HL-60 (cell line): ENCODE measurements at regions not wholly inside any gene's neighbourhood (a gene's known extent, or its start where the extent isn't known, plus 50 kb on each side); places are given as distances from the start of the nearest gene placed in this dataset.

Experiments used
- DNase-seq, 2 experiments: peaks; one replicate each; pipeline ENCODE4 v3.0.0-alpha.2; 2010 to 2020; ENCODE audit warnings: low read depth in 1 of 2, low spot score in 1 of 2
- H3K27ac ChIP-seq: fragments of 250-450 bp; sonication (Bioruptor Pico); replicated peaks from 2 replicates; pipeline ENCODE4 v1.5.1; 2020; ENCODE audit warnings: mild to moderate bottlenecking, moderate library complexity
- H3K27me3 ChIP-seq: fragments of 250-450 bp; sonication (Bioruptor Pico); 2 replicates; pipeline ENCODE4 v1.5.1; 2021; ENCODE audit warnings: mild to moderate bottlenecking, moderate library complexity; ENCODE audit not compliant: insufficient read depth, poor library complexity, severe bottlenecking
- H3K4me3 ChIP-seq: replicated peaks from 2 replicates; pipeline ENCODE4 v1.5.1; 2011; ENCODE audit warnings: mild to moderate bottlenecking, control low read depth, low read length; ENCODE audit not compliant: insufficient read depth
- CTCF ChIP-seq: IDR thresholded peaks from one replicate; pipeline ENCODE4 v1.5.1; 2011; ENCODE audit warnings: low read length, control low read depth, inconsistent platforms; ENCODE audit not compliant: insufficient read depth
- GABPA ChIP-seq: IDR thresholded peaks from 2 replicates; pipeline ENCODE4 v1.6.1; 2012; ENCODE audit warnings: low read depth
- POLR2AphosphoS5 ChIP-seq: IDR thresholded peaks from 2 replicates; pipeline ENCODE4 v1.6.1; 2012; ENCODE audit warnings: low read depth
- REST ChIP-seq: IDR thresholded peaks from 2 replicates; pipeline ENCODE4 v1.6.1; 2012; ENCODE audit warnings: low read depth; ENCODE audit not compliant: insufficient replicate concordance
- SPI1 ChIP-seq: IDR thresholded peaks from 2 replicates; pipeline ENCODE4 v1.6.1; 2012; ENCODE audit warnings: low read depth, mild to moderate bottlenecking, borderline replicate concordance

- DNase-seq, result no peak
- TF ChIP-seq CTCF (no peak), REST (no peak), GABPA (no peak), POLR2AphosphoS5 (no peak), SPI1 (no peak)
- Histone ChIP-seq H3K4me3 (no peak overlapping the region), H3K27ac (no peak overlapping the region), H3K27me3 (no peaks in the 10 kb centered on the region)
These were observed 137.2 kb upstream of the GPC1 start for GRCh38 chr2:240298117-240298790.

DNA sequence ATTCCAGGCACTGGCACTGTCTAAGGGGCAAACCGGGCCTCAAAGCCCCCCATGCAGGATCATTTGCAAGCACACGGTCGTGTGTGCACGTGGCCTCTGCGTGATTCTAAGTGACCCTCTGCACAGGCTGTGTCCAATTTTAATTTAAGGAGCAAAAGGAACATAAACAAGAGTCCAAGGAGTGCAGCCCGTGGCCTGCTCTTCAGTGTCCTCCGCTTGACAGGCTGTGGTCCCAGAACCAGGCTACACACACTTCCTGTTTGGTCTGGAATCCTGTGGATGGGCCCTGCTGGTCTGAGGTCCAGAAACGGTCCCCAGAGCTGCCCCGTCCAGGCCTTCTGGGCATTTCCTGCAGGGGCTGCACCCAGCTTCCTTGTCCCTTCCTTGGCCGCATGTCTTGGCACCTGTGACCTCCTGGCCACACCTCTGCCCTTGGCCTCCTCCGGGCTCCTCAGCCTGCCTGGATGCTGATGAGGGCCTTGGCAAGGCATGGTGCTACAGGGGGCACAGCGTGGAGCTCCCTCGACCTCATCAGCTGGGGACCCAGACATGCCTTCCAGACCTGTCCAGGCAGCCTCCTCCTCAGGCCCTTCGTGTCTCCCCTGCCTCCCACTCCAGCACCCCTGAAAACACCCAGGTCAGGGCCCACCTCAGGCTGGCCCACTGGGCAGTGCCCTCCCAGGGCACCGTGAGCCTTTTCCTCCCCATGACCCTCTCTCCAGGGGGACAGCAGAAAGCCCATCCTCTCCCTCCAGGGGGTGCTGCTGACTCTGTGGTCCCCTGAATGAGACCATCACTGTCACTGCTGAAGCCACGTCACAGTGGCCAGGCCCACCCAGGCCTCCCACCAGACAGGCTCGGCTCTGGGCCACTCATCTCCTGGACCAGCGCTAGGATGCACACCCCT lies 136.4 kb upstream of the GPC1 start:
- no peak for DNase-seq
- Histone ChIP-seq H3K27ac (no peak overlapping the region), H3K4me3 (no peak overlapping the region), H3K27me3 (no peaks in the 10 kb centered on the region)
- TF ChIP-seq REST, result no peak
- no peak for TF ChIP-seq POLR2AphosphoS5
- no peak for TF ChIP-seq CTCF
- no peak for TF ChIP-seq GABPA
- no peak for TF ChIP-seq SPI1

- no peaks in the 10 kb centered on the region for H3K27me3 ChIP-seq
- TF ChIP-seq POLR2AphosphoS5 (no peak), SPI1 (no peak), GABPA (no peak), REST (no peak), CTCF (no peak)
These were observed 135.8 kb upstream of the GPC1 start for GRCh38 chr2:240299710-240300068.

More at GRCh38 chr2:240299710-240300068, 135.8 kb upstream of the GPC1 start:
- no peak for DNase-seq
- Histone ChIP-seq H3K4me3 (no peak overlapping the region), H3K27ac (no peak overlapping the region)
